ENCODE measurements at regions not wholly inside any gene's neighbourhood (a gene's known extent, or its start where the extent isn't known, plus 50 kb on each side); places are given as distances from the start of the nearest gene placed in this dataset.

DNA sequence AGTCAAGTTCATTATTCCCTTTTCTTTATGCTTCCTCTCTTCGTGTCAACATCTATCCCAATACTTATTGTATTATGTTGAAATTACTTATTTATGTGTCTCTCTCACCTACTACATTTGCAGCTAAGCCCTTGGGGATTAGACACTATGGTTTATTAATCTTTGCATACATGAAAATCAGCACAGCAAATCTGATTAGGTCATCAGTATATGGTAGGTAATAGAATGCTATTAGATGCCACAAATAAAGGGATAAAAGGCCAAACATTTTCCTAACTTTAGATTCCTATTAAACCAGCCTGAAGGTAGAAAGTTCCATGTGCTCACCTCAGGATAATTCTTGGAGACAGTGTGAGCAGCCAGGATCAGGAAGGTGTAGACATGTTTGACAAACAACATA, 490.1 kb upstream of the MPDZ start (continued):
- TF ChIP-seq MEF2A (IDR thresholded peaks at IDR 0.05; ENCODE audit: insufficient read depth, low read depth, low read length) (no peak), NFYB (IDR thresholded peaks at IDR 0.05; ENCODE audit: insufficient read depth, low read depth, low read length) (no peak), WRNIP1 (IDR thresholded peaks at IDR 0.05; ENCODE audit: borderline replicate concordance, low read depth, low read length) (no peak), ZNF217 (IDR thresholded peaks at IDR 0.05) (no peak), EGR1 (IDR thresholded peaks at IDR 0.05; ENCODE audit: borderline replicate concordance in 1 of 2, low read depth in 2 of 2, low read length in 2 of 2) (no peak)
- TF ChIP-seq, protein P1, sequence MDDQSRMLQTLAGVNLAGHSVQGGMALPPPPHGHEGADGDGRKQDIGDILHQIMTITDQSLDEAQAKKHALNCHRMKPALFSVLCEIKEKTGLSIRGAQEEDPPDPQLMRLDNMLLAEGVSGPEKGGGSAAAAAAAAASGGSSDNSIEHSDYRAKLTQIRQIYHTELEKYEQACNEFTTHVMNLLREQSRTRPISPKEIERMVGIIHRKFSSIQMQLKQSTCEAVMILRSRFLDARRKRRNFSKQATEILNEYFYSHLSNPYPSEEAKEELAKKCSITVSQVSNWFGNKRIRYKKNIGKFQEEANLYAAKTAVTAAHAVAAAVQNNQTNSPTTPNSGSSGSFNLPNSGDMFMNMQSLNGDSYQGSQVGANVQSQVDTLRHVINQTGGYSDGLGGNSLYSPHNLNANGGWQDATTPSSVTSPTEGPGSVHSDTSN (IDR thresholded peaks at IDR 0.05; ENCODE audit: insufficient replicate concordance, low read depth, low read length): no peak
- TF ChIP-seq, protein P2, sequence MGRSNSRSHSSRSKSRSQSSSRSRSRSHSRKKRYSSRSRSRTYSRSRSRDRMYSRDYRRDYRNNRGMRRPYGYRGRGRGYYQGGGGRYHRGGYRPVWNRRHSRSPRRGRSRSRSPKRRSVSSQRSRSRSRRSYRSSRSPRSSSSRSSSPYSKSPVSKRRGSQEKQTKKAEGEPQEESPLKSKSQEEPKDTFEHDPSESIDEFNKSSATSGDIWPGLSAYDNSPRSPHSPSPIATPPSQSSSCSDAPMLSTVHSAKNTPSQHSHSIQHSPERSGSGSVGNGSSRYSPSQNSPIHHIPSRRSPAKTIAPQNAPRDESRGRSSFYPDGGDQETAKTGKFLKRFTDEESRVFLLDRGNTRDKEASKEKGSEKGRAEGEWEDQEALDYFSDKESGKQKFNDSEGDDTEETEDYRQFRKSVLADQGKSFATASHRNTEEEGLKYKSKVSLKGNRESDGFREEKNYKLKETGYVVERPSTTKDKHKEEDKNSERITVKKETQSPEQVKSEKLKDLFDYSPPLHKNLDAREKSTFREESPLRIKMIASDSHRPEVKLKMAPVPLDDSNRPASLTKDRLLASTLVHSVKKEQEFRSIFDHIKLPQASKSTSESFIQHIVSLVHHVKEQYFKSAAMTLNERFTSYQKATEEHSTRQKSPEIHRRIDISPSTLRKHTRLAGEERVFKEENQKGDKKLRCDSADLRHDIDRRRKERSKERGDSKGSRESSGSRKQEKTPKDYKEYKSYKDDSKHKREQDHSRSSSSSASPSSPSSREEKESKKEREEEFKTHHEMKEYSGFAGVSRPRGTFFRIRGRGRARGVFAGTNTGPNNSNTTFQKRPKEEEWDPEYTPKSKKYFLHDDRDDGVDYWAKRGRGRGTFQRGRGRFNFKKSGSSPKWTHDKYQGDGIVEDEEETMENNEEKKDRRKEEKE (IDR thresholded peaks at IDR 0.05): no peak
- TF ChIP-seq, protein P3, sequence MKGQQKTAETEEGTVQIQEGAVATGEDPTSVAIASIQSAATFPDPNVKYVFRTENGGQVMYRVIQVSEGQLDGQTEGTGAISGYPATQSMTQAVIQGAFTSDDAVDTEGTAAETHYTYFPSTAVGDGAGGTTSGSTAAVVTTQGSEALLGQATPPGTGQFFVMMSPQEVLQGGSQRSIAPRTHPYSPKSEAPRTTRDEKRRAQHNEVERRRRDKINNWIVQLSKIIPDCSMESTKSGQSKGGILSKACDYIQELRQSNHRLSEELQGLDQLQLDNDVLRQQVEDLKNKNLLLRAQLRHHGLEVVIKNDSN (IDR thresholded peaks at IDR 0.05; ENCODE audit: borderline replicate concordance, extremely low read length, insufficient read depth, low read depth, low read length): no peak
